Renal cortical epithelial cell (primary cell): ENCODE measurements at regions not wholly inside any gene's neighbourhood (a gene's known extent, or its start where the extent isn't known, plus 50 kb on each side); places are given as distances from the start of the nearest gene placed in this dataset.

Source experiments
- DNase-seq: peaks from one replicate; pipeline ENCODE4 v3.0.0-alpha.2; 2011; ENCODE audit warnings: low read depth

DNA sequence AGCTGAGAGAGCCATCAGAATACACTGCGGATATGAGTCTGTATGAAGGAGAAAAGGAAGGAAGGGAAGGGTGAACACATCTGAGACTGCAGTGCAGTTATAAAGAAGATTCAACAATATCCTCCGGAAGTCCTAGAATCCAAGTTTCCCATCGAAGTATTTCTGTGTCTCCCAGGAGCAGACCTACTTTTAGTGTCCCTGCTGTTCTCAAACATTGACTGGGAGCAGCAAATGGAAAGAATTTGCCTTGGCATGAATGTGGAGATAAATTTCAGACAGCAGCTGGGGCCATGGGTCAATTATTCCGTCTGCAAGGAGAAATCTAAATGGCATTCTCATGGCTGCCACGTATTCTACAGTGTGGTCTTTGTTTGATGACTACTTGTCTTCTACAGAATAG, 478.1 kb upstream of the SMC2 start:
- DNase-seq: no peak

DNA sequence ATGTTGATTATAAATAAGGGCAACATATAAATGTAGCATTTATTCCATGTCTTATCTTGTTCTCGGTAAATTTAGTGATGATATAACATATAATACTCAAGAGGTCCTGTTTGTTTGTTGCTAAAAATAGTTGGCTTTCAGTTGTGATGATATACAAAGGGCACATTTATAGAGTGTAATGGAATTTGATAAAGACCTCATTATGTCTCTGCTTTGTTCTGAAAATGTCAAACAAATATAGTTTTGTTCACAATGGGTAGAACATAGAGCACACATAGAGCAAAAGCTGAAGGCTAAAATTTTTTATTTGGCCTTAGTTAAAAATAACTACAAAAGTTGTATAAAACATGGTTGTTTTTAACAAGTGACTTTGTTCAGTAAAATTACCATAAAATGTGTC, 477.1 kb upstream of the SMC2 start:
- DNase-seq: no peak

DNA sequence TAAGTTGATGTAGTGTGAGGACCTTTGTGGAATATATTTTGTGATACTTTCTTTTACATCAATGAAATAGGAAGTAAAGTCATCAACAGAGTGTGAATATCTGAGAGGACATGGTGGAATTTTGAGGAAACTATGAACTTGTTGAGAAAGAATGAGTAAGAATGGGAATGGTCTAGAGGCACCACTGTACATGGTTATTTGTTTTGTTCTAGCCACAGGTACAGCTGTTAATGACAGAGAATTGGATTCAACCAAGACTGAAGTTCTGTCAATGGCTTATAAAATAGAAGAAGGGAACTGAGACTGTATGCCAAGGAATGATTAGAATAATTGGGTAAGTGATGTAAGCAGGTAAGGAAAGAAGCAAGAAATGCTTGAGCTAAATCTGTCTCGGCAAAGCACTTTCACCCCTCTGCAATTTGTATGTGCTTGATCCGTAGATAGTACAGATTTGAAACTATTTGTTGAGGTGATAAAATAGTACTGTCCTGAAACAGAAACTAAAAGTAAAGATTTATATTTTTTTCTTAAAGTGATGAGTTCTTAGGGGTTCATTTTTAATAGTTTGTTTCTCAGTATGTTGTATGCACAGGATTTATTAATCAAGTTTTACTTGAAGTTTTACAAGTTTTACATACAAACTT, 468.8 kb upstream of the SMC2 start:
- DNase-seq: no peak

DNA sequence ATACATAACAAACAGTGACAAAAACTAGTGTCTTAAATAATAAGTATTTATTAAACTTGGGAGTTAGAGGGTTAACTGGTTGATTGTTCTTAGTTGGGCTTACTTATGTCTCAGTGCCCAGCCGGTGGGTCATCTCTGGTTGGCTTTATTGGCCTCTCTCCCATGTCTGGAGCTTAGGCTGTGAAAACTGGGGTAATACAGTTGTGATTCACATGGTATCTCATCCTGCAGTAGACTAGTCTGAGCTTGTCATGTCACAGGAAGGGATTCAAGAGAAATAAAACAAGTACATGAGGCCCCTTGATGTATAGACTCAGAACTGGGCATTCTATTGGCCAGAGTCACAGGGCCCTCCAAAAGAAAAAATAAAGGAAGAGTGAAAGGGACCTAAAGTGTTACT, 466.4 kb upstream of the SMC2 start:
- DNase-seq: no peak

DNA sequence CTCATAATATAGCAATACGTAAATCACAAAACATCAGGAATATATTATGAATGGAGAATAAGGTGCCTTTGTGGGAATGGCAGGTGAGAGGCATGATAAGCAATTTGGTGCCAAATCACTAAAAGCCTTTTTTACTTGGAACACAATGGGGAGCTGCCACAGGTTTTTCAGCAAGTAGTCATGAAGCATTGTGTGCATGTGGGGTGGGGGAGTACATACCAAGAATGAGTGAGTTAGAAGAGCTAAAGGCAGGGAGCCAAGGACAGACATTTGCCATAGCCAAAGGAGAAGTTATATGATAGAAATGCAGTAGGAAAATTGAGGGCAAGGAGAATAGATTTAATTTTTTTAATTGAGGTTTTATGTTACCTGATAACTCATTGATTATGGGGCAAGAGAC, 445.0 kb upstream of the SMC2 start:
- no peak for DNase-seq

DNA sequence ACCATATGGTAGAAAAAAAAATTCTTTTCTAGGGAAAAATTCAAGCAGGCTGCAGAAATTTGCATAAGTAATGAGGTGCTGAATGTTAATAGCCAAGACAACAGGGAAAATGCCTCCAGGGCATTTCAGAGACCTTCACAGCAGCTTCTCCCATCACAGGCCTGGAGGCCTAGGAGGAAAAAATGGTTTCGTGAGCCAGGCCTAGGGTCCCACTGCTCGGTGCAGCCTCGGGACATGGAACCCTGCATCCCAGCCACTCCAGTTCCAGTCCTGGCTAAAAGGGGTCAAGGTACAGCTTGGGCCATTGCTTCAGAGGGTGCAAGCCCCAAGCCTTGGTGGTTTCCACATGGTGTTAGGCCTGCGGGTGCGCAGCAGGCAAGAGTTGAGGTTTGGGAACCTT, 436.0 kb upstream of the SMC2 start:
- DNase-seq: no peak

DNA sequence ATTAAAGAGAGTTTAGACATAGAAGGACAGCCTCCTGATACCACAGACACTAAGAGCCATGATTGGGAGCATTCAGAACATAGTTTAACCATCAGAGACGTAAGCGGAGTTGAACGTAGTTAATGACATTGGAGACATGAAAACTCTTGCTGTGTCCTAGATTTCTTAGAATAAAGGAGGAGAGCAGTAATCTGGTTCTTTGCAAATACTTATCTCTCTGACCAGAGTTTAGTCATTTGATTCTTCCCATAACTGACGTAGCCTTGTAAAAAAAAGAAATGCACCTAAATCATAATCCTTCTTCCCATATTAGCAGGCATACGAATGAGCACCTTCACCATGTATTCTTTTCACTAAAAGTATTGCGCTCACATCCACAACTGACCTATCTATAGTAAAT, 433.3 kb upstream of the SMC2 start:
- DNase-seq: no peak

DNA sequence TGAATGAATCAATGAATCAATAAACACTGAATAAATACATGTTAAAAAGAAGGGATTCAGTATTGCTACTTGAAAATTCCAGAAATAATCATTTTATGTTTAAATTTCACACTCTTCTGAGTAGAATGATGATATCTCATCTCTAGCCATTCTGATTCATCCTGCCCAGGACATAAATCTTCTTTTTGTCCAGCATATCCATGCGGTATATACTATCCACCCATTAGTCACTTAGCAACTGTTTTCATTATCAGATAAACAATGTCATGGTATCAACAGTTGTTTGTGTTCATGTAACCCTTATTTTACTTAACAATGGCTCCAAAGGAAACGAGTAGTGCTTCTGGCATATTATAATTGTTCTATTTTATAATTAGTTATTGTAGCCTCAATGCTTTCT, 432.4 kb upstream of the SMC2 start:
- no peak for DNase-seq

DNA sequence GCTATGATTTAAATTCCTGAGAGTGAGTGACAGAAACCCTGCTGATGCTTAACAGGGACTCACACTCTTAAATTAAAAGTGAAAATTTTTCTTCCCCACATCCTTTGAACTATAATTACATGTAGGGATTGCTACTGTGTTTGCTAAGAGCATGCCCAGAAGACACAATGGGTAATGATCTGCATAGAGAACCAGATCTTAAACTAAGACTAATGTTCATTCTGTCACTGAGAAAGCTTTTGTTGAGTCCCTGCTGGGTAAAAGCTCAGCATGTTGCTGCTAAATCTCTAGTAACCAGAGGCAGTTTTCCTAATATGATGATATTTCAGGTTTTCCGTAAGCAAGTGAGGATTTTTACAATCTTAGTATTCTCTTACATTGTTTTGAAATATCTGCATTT, 424.8 kb upstream of the SMC2 start:
- no peak for DNase-seq

DNA sequence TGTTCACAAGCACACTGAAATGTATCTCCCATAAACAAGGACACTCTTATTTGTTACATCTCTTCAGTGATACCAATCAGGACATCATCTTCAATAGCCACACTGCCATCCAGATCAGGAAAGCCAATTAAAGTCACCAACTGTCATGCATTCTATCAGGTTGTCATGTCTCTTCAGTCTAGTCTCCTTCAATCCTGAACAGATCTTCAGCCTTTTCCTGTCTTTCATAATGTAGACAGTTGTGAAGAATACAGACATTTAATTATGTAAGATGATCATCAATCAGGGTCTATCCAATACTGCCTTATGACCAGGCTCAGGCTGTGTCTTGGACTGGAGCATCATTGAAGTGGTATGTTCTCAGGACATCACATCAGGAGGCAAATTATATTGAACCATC, 419.8 kb upstream of the SMC2 start:
- DNase-seq: no peak

DNA sequence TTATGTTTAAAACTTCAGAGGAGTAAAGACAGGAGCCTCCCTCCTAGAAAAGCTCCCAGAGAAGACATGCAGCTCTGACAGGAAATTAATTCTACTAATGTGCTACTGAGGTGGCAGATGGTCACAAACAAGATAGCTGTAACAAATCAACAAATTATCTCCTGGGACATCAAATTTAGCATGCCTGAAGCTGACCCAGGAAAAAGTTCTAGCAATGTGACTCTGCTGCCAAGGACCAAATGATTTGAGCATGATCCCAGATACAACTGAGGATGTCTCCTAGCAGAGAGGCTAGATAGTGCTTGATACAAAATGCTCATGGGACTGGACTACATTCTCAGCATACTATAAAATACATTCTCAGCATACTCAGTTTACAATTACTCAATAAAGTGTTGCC, 413.5 kb upstream of the SMC2 start:
- DNase-seq: no peak

DNA sequence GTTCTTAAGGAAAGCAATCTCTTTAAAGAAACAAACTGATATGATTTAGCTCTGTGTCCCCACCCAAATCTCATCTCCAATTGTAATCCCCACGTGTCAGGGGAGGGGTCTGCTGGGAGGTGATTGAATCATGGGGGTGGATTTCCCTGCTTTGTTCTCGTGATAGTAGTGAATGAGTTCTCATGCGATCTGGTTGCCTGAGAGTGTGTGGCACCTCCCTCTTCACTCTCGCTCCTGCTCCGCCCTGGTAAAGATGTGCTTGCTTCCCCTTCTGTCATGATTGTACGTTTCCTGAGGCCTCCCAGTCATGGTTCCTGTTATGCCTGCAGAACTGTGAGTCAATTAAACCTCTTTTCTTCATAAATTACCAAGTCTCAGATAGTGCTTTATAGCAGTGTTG, 412.7 kb upstream of the SMC2 start:
- no peak for DNase-seq

DNA sequence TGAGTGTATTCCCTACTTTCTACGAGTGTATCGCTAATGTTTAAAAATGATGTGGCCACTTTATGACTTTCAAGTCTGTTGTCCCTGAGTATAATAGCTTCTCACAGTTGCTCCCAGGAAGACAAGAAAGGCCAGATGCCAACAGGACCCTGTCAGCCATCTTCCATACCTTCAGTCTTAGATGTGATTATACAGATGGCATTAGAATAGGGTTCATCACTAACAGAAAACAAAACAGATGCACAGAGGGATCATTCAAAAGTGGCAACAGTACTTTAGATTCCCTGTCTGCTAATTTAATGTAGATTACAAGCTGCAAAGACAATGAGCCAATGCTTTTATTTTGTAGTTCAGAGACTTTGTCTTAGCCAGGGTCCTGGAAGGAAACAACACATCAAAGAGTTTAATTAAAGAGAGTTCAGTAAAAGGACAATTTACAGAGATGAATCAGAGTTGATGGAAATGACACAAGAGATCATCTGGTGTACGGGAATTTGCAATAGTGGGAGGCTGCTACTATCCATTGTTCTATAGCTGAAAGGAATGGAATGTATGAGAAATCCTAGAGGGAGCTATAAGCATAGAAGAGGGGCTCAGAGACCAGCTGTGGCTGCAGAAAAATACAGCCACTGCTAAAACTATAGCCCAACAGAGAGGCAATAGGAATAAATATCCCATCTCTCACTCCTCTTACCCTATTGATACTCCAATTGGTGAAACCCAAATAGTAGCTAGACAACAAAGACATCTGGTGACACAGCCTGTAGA, 393.7 kb upstream of the SMC2 start:
- DNase-seq: no peak

DNA sequence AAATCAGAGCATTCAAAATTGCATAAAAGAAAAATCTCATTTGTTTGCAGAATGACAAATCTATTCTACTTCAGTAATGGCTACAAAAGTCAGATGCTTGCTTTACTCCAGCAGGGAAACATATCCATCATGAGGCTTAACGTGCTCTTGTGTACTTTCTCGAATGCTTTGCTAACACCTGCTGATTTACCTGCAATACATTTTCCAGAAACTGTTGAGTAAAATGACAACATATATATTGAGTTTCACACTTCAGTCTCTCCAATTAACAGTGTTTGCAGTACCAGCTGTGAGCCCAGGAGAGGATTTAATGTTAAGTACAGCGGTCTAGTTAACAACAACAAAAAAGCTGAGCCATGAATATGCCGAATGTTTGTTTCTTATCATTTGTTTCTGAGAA, 391.5 kb upstream of the SMC2 start:
- DNase-seq: no peak

DNA sequence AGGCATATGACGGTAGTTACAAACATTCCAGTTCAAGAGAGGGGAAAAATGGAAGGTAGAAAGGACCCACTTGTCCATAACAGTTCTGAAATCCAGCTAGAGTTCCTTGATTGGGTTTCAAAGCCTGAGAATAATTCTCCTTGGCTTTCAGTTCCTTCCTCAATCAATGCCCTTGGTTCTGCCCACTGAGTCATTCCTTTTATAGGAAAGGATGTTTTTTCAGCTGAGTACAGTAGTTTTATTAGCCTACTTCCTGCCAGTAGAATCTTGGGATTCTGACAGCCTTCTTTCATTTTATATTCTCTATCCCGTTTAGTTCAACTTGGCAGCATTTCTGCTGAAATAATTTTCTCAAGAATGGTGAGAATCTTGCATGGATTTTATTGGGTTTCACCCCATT, 386.9 kb upstream of the SMC2 start:
- no peak for DNase-seq

DNA sequence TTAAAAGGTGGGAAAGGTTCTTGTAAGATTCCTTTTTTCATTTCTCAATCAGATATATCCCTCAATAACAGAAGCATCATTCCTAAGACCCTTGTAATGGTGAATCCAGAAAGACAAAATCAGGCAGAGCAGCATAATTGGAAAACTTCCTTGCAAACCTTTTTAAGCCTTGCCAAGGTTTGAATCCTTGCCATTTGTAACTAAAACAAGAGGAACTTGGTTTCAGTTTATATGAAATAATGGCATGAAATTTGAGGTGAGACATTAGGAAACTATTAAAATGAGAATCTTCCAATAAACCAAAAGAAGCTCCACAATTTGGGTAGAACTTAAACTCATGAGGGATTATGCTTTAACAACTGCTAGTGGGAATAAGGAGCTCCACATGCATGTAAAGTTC, 384.7 kb upstream of the SMC2 start:
- no peak for DNase-seq

DNA sequence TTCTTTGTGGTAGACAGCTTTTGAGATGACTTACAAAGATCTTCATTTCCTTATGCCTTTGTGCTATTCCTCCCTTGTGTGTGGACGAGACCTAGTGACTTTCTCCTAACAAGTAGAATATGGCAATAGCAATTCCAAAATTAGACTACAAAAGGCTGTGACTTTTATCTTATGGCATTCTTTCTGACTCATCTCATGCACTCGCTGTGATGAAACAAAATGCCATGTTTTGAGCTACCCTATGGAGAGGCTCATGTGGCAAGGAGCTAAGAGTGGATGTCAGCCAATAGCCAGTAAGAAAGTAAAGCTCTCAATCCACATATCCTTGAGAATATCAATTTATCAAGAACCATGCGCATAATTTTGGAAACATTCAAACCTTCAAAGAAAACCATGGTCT, 380.5 kb upstream of the SMC2 start:
- DNase-seq: no peak

DNA sequence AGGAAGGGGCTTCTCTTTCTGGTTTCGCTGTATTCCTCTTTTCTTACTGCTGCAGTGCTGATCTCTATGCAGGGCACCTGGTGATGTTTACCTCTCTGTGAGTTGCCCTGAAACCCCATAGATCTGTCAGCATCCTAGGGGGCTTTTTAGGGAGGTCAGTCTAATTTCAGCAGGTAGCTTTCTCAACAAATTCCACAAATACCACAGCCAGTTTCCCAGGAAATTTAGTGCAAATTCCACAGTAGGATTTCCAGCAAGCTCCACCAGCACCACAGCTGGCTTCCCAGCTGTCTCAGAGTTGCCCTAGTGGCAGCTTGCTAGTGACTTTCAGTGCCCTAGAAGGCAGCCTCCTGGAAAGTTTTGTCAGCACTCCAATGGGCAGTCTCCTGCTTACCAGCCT, 379.1 kb upstream of the SMC2 start:
- DNase-seq: no peak

DNA sequence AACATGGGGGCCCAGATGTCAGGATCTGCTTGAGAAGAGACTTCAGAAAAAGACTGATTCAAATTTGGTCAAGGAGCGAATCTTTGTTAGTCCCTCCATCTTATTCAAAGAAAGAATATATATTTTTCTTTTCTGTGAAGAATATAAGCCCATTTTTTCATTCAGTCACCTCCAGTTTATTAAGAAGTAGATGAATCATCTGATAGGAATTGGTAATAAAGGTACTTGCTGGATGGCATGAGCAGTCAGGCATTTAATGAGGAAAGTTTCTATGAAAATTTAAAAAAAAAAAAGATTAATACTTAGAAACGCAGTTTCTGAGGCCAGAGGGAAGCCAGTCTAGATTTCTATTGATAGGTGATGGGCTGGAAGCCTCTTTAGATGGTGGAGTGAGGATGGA, 373.1 kb upstream of the SMC2 start:
- peak; percentile 67 for DNase-seq

DNA sequence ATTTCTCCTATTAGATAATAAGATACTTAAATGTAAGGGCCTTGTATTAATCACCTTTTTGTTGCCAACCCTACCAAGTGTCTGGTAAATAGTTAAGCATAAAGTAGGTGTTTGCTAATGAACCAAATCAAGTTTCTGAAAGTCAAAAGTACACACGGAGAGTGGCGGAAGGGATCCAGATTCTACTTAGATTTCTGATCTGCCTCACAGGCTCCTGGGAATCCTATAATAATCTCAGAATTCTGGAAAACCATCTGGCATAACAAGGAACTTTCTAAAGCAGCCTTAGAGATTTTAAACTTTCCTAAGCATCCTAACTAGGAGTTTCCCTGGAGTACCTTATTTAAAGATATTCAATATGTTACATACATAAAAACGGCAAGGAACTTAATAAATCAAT, 363.2 kb upstream of the SMC2 start:
- DNase-seq: no peak

DNA sequence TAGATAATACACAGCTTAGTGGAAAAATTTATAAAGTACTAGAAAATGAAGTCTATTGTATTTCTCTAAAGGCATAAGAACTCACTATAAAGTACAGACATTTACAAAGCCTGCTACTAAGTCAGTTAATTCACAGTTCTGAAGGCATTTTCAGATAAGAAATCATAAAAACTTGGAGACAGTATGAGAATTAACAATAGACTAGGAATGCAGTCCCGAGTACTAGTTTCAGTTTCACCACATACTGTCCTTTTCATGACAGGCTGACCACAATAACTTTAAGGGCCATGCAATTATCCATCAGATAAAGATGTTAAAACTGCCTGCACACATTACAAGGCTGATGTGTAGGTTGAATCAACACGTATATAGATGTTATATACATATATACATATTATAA, 362.6 kb upstream of the SMC2 start:
- DNase-seq: peak; percentile 14

DNA sequence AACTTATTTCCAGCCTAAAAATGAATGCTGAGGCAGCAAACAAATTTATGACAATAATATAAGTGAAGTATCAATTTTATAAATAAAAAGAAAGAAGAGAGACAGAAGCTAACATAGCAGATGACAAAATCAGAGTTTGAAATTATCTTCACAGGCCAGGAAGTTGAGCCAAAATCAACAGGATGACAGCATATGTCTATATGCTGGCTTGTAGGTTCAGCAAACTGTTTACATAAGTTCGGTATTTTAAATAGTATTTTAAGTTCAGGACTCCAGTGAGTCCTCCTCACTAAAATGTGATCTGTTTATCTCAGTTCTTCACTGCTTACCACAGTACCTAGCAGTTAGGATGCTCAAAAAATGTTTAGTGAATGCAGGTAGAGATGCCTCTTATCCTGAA, 359.6 kb upstream of the SMC2 start:
- DNase-seq: no peak

DNA sequence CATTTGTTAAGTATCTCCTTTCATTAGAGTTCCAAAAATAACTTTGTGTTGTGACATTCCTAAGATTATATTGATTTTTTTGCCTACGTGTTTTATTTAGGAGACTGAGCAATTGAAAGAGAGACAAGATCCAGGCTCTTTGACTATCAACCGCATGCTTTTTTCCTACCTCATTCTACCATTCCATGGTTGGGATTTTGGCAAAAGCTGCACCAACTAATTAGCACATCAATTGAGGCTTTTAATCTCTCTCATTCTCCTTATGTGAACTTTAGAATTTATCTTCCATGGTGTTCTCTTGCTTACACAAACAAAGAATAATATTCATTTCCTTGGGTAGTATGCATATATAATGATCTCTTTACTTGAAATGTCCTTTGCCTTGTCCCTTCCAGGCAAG, 338.7 kb upstream of the SMC2 start:
- DNase-seq: no peak

DNA sequence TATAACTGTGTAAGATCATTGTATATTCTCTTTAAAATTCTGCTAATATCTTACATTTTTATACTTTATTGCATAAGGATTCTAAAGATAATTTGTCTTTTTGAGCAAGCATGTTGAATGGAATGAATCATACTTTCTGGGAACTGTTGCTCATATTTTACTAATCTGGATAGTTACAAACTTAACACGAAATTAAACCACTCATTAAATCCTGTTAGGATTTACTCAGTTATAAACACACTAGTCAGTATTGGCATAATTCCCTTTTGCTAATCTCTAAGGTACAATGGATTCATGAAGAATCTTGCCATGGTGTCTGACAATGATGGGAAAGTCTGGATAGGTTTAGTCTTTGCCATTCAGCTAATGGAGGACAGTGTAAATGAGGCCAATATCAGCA, 338.1 kb upstream of the SMC2 start:
- no peak for DNase-seq
